GM18520 (cell line): ENCODE measurements at regions not wholly inside any gene's neighbourhood (a gene's known extent, or its start where the extent isn't known, plus 50 kb on each side); places are given as distances from the start of the nearest gene placed in this dataset.

Source experiments
- ATAC-seq: cut with Tn5 transposase; IDR thresholded peaks from one replicate; pipeline ENCODE4 v1.9.1; 2021; ENCODE audit not compliant: unreplicated experiment

GRCh38 chr4:11514779-11515419, 86.2 kb upstream of the HS3ST1 start:
- no peak for ATAC-seq

DNA sequence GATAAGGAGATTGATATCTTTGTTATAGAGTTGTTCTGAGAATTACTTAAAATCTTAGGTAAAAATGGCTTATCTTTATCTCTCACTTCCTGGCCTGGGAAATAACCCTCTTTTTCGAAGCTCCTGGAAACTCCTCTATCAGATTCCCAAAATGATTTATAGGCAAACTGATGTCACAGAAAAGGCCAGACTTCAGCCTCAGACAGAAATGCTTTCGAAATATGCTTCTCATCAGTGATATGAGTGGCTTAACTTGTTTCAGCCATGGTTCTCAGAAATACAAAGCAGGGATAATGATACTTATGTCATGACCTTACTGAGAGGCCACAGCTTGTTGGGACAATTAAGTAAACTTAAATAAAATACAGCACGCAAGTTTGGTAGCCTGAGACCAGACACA, 85.3 kb upstream of the HS3ST1 start:
- ATAC-seq = no peak

- ATAC-seq = no peak
Measured at GRCh38 chr4:11512871-11513270, 84.2 kb upstream of the HS3ST1 start.

GRCh38 chr4:11511321-11511720, 82.6 kb upstream of the HS3ST1 start:
- no peak for ATAC-seq

- no peak for ATAC-seq
Measured at GRCh38 chr4:11507920-11508319, 79.2 kb upstream of the HS3ST1 start.

GRCh38 chr4:11506194-11506593, 77.5 kb upstream of the HS3ST1 start:
- no peak for ATAC-seq

- no peak for ATAC-seq
Measured at GRCh38 chr4:11505221-11505971, 76.7 kb upstream of the HS3ST1 start.

GRCh38 chr4:11503166-11503565, 74.5 kb upstream of the HS3ST1 start:
- no peak for ATAC-seq

DNA sequence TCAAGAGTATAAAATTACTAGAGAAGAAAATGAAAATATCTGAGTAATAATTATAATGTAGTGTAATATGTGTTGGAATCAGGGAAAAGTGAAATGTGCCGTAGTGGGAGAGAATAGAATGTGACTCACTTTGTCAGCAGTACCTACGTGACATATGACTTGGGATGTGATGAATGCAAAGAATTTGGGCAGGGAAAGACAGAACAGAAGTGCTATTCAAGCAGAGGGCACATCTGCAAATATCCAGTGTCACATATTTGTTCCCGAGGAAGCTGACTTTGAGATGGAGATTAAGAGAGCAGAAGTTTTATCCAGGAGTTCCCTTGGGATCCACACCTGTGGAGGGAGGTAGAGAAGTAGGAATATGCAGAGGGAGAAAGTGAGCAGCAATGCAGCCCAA, 69.3 kb upstream of the HS3ST1 start:
- ATAC-seq = no peak

DNA sequence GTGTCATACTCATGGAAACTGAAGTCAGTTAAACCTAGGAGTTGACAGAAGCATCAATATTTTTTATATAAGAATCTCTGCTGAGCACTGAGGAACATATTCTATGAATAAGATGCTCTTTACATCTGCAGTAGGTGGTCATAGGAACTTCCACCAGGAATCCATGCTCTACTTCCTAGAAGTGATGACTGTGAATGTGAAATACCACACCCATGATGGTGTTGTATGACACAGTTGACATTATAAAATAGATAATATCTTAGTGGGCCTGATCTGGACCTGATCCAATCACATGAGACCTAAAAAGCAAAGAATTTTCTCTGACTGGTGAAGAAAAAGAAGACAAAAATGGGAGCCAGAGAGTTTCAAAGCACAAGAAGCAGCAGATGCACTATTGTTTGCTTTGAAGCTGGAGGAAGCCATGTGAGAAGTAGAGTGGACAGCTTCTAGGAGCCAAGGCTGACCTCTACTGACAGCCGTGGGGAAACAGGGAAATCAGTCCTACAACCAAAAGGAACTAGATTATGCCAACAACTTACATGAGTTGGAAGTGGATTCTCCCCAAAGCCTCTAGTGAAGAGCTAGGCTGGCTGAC, 68.6 kb upstream of the HS3ST1 start:
- no peak for ATAC-seq

GRCh38 chr4:11496351-11496829, 67.7 kb upstream of the HS3ST1 start:
- ATAC-seq = no peak

GRCh38 chr4:11495818-11496217, 67.1 kb upstream of the HS3ST1 start:
- no peak for ATAC-seq

DNA sequence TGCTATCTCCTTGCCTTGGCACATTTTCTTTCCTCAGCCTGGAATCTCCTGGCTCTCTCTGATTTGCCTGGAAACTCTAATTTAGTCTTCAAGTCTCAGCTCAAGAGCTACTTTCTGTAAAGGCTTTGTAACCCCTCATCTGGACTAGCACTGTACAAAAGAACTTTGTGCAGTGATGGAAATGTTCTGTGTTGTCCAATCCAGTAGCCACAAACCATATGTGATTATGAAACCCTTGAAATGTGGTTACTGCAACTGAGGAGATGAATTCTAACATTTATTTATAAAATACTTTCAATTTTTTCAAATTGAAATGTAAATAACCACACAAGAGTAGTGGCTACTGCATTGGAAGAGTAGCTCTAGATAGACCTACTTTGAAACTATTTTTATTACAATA, 66.6 kb upstream of the HS3ST1 start:
- ATAC-seq = no peak

GRCh38 chr4:11494232-11494631, 65.5 kb upstream of the HS3ST1 start:
- no peak for ATAC-seq

GRCh38 chr4:11489453-11490083, 60.9 kb upstream of the HS3ST1 start:
- ATAC-seq = peak; percentile 71

GRCh38 chr4:11488657-11489452, 60.2 kb upstream of the HS3ST1 start:
- ATAC-seq = no peak

GRCh38 chr4:11487868-11488544, 59.3 kb upstream of the HS3ST1 start:
- no peak for ATAC-seq

GRCh38 chr4:11487139-11487538, 58.4 kb upstream of the HS3ST1 start:
- ATAC-seq = no peak

GRCh38 chr4:11485926-11486325, 57.2 kb upstream of the HS3ST1 start:
- ATAC-seq = no peak

DNA sequence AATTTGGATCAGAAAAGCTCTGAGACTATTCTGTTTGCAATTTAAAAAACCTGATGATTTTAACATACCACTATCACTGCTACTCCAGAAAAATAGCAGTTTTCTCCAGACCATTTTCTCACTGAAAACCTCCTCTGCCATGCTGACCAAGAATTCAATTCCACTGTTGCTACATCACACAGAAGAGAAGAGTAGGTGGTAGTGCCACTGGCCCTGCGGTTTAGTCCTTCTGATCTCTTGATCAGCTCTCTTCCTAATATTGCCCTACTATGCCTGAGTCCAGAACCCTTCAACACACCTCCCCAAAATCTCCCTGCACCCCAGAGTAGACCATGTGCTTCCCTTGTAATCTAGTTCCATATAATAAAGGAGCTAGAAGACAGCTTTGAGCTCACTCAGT, 55.8 kb upstream of the HS3ST1 start:
- ATAC-seq = no peak
